ENCODE measurements at regions not wholly inside any gene's neighbourhood (a gene's known extent, or its start where the extent isn't known, plus 50 kb on each side); places are given as distances from the start of the nearest gene placed in this dataset.

- TF ChIP-seq CTCF (conservative IDR thresholded peaks at IDR 0.05; ENCODE audit: low read depth in 2 of 2) (no peak), EZH2 (IDR thresholded peaks at IDR 0.05; ENCODE audit: low read depth, unreplicated experiment) (no peak), REST (IDR thresholded peaks at IDR 0.05; ENCODE audit: unreplicated experiment) (no peak)
Observed at GRCh38 chr11:115897707-115898106, 393.5 kb upstream of the CADM1 start.
